ENCODE measurements at regions not wholly inside any gene's neighbourhood (a gene's known extent, or its start where the extent isn't known, plus 50 kb on each side); places are given as distances from the start of the nearest gene placed in this dataset.

DNA sequence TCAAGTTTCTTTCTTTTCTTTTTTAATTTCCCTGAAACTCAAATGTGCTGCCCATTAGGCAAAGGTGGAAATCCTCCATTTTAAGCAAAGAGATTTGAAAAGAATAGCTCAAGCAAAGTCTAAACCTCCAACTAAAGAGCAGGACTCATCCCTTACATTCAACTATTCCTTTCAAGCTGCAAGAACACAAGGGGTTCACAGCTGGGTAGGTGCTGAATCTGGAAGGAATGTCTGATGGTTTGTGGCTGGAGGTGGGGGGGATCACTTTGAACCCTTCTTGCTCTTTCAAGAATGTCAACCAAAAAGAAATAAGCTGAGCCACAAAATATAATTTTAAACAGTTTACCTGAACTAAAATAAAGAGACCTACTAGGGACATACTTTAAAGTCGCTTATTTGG is 375.7 kb upstream of the CDH10 start:
- DNase-seq (ENCODE audit: low read depth in 1 of 2, low spot score in 1 of 2) = no peak
- TF ChIP-seq, protein P1, sequence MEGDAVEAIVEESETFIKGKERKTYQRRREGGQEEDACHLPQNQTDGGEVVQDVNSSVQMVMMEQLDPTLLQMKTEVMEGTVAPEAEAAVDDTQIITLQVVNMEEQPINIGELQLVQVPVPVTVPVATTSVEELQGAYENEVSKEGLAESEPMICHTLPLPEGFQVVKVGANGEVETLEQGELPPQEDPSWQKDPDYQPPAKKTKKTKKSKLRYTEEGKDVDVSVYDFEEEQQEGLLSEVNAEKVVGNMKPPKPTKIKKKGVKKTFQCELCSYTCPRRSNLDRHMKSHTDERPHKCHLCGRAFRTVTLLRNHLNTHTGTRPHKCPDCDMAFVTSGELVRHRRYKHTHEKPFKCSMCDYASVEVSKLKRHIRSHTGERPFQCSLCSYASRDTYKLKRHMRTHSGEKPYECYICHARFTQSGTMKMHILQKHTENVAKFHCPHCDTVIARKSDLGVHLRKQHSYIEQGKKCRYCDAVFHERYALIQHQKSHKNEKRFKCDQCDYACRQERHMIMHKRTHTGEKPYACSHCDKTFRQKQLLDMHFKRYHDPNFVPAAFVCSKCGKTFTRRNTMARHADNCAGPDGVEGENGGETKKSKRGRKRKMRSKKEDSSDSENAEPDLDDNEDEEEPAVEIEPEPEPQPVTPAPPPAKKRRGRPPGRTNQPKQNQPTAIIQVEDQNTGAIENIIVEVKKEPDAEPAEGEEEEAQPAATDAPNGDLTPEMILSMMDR (IDR thresholded peaks at IDR 0.05; ENCODE audit: insufficient read depth, low read length) = no peak
- TF ChIP-seq SPI1 (IDR thresholded peaks at IDR 0.05; ENCODE audit: borderline replicate concordance, low read depth) (no peak), GABPA (IDR thresholded peaks at IDR 0.05; ENCODE audit: low read depth) (no peak), POLR2AphosphoS5 (IDR thresholded peaks at IDR 0.05; ENCODE audit: low read depth) (no peak)
- TF ChIP-seq, protein P2, sequence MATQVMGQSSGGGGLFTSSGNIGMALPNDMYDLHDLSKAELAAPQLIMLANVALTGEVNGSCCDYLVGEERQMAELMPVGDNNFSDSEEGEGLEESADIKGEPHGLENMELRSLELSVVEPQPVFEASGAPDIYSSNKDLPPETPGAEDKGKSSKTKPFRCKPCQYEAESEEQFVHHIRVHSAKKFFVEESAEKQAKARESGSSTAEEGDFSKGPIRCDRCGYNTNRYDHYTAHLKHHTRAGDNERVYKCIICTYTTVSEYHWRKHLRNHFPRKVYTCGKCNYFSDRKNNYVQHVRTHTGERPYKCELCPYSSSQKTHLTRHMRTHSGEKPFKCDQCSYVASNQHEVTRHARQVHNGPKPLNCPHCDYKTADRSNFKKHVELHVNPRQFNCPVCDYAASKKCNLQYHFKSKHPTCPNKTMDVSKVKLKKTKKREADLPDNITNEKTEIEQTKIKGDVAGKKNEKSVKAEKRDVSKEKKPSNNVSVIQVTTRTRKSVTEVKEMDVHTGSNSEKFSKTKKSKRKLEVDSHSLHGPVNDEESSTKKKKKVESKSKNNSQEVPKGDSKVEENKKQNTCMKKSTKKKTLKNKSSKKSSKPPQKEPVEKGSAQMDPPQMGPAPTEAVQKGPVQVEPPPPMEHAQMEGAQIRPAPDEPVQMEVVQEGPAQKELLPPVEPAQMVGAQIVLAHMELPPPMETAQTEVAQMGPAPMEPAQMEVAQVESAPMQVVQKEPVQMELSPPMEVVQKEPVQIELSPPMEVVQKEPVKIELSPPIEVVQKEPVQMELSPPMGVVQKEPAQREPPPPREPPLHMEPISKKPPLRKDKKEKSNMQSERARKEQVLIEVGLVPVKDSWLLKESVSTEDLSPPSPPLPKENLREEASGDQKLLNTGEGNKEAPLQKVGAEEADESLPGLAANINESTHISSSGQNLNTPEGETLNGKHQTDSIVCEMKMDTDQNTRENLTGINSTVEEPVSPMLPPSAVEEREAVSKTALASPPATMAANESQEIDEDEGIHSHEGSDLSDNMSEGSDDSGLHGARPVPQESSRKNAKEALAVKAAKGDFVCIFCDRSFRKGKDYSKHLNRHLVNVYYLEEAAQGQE (IDR thresholded peaks at IDR 0.05; ENCODE audit: insufficient replicate concordance, low read depth) = no peak
- Histone ChIP-seq H3K4me3 (replicated peaks; ENCODE audit: insufficient read depth, low read length) (no peak overlapping the region), H3K27ac (replicated peaks) (no peak overlapping the region), H3K27me3 (ENCODE audit: insufficient read depth, poor library complexity, severe bottlenecking) (no peaks in the 10 kb centered on the region)

DNA sequence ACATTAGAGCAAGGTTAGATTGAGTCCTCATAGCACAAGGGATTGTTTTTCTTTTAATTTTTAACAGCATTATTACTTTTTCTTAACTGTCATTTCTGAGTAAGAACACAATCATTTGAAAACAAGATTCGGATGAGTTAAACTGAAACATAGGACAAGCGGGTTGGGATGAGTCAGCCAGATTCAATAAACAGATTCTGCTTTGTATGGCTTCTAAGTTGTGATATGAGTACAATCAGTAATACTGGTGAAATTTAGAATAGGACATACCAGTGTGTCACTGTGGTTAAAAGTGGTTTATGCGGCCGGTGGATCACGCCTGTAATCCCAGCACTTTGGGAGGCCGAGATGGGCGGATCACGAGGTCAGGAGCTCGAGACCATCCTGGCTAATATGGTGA is 364.3 kb upstream of the CDH10 start:
- Histone ChIP-seq H3K27ac (replicated peaks) (no peak overlapping the region), H3K4me3 (replicated peaks; ENCODE audit: insufficient read depth, low read length) (no peak overlapping the region), H3K27me3 (ENCODE audit: insufficient read depth, poor library complexity, severe bottlenecking) (no peaks in the 10 kb centered on the region)
- TF ChIP-seq, protein P2 (IDR thresholded peaks at IDR 0.05; ENCODE audit: insufficient replicate concordance, low read depth) = no peak
- TF ChIP-seq GABPA (IDR thresholded peaks at IDR 0.05; ENCODE audit: low read depth) = no peak
- TF ChIP-seq SPI1 (IDR thresholded peaks at IDR 0.05; ENCODE audit: borderline replicate concordance, low read depth) = no peak
- no peak for TF ChIP-seq POLR2AphosphoS5 (IDR thresholded peaks at IDR 0.05; ENCODE audit: low read depth)
- TF ChIP-seq, protein P1 (IDR thresholded peaks at IDR 0.05; ENCODE audit: insufficient read depth, low read length) = no peak
- no peak for DNase-seq (ENCODE audit: low read depth in 1 of 2, low spot score in 1 of 2)

DNA sequence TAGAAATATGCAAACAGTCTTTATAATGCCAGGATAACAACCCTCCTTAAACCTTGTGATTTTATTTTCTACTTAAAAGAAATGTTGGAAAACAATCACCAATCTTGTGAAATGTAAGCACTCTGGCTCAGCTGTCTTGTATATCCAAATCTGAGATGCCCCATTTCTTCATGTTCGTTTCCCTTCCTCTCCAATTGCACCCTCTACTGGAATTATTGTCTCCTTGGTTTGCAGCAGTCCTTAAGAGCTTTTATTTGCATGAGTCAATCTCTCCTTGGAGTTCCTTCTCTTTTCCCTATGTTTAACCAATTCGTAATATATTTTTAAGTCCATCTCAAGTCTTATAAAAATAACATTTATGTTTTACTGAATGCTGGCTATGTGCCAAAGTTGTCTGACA is 362.0 kb upstream of the CDH10 start:
- Histone ChIP-seq H3K27ac (replicated peaks) (no peak overlapping the region), H3K4me3 (replicated peaks; ENCODE audit: insufficient read depth, low read length) (no peak overlapping the region), H3K27me3 (ENCODE audit: insufficient read depth, poor library complexity, severe bottlenecking) (no peaks in the 10 kb centered on the region)
- peak; percentile 29 to 49 for DNase-seq (ENCODE audit: low read depth in 1 of 2, low spot score in 1 of 2)
- TF ChIP-seq SPI1 (IDR thresholded peaks at IDR 0.05; ENCODE audit: borderline replicate concordance, low read depth) (no peak), POLR2AphosphoS5 (IDR thresholded peaks at IDR 0.05; ENCODE audit: low read depth) (no peak), GABPA (IDR thresholded peaks at IDR 0.05; ENCODE audit: low read depth) (no peak)
- TF ChIP-seq, protein P1 (IDR thresholded peaks at IDR 0.05; ENCODE audit: insufficient read depth, low read length) = peak; percentile 54

DNA sequence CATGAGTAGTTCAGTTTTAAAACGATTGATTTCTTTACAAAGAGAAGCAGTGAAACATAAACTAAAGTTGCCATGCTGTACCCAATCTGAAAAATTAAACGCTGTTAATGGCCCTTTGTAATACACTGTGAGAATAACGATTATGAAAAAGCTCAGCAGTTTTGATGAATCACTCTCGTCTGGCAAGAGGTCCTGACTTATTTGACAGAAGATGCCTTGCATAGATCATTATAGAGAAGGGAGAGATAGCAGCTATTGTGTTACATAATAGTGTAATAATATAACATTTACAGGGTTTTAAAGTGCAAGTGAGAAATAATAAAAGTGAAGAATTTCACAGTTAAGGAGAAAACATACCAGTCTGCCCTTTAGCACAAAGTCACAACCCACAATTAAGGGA is 361.5 kb upstream of the CDH10 start:
- no peaks in the 10 kb centered on the region for H3K27me3 ChIP-seq (ENCODE audit: insufficient read depth, poor library complexity, severe bottlenecking)
- no peak for TF ChIP-seq GABPA (IDR thresholded peaks at IDR 0.05; ENCODE audit: low read depth)
- no peak overlapping the region for H3K27ac ChIP-seq (replicated peaks)
- no peak for DNase-seq (ENCODE audit: low read depth in 1 of 2, low spot score in 1 of 2)
- no peak overlapping the region for H3K4me3 ChIP-seq (replicated peaks; ENCODE audit: insufficient read depth, low read length)

Data from HL-60 (cell line).